ENCODE measurements at regions not wholly inside any gene's neighbourhood (a gene's known extent, or its start where the extent isn't known, plus 50 kb on each side); places are given as distances from the start of the nearest gene placed in this dataset.

DNA sequence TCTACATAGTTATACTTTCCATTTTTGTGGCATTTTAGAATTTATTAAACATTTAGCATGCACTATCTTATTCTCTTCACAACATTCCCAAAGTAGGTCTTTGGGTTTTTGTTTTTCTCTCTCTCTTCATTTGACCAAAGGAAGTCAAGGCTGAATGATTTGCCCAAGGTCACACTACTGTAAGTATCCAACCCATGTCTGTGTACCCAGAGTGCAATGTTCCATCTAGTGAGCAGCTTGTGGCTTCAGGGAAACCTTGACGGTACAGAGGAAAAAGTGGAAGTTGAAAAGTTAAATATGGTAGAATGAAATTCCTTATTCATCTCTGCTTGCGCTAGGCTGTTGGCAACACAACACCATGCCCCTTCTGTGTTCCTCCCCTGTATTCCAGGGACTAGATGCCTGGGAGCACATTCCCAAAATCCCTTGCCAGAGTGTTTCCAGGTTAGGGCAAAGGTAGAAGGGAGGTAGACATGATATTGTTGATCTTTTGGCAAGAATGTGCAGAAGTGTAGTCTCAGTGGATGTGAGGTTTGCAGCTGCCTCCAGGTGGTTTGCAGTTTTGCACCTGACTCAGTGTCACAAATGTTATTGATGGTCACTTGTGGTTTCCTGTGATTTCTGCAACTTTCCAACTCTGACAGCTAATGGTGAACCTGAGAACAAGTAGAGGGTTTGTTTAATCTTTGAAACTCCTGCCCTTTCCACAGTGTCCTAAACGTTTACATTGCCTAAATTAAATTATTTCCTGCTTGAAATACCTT is 196.7 kb downstream of the RMST start:
- TF ChIP-seq EZH2 (IDR thresholded peaks at IDR 0.05; ENCODE audit: borderline replicate concordance, low read length), result no peak
- TF ChIP-seq, protein P1, sequence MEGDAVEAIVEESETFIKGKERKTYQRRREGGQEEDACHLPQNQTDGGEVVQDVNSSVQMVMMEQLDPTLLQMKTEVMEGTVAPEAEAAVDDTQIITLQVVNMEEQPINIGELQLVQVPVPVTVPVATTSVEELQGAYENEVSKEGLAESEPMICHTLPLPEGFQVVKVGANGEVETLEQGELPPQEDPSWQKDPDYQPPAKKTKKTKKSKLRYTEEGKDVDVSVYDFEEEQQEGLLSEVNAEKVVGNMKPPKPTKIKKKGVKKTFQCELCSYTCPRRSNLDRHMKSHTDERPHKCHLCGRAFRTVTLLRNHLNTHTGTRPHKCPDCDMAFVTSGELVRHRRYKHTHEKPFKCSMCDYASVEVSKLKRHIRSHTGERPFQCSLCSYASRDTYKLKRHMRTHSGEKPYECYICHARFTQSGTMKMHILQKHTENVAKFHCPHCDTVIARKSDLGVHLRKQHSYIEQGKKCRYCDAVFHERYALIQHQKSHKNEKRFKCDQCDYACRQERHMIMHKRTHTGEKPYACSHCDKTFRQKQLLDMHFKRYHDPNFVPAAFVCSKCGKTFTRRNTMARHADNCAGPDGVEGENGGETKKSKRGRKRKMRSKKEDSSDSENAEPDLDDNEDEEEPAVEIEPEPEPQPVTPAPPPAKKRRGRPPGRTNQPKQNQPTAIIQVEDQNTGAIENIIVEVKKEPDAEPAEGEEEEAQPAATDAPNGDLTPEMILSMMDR (conservative IDR thresholded peaks at IDR 0.05 in 1 of 2, IDR thresholded peaks at IDR 0.05 in 1 of 2; ENCODE audit: extremely low read depth in 1 of 2, insufficient read depth in 1 of 2, low read depth in 1 of 2, low read length in 2 of 2), result no peak
